ENCODE measurements at regions not wholly inside any gene's neighbourhood (a gene's known extent, or its start where the extent isn't known, plus 50 kb on each side); places are given as distances from the start of the nearest gene placed in this dataset.

- H3K27me3 ChIP-seq, result no peaks in the 10 kb centered on the region
- 87 to 89% methylated on average over 6 of the region's 6 CpGs for WGBS, 2 donors
- H3K27ac ChIP-seq, result no peak overlapping the region
- intact Hi-C loops (cut with DNase I), result no loop called here
- no peaks in the 10 kb centered on the region for H3K4me1 ChIP-seq
- H3K9me3 ChIP-seq, result no peaks in the 10 kb centered on the region
- H3K4me3 ChIP-seq, result no peak overlapping the region
- no peaks in the 10 kb centered on the region for H3K36me3 ChIP-seq
- no peak for TF ChIP-seq EP300 (IDR thresholded peaks at IDR 0.05)
- no peak for TF ChIP-seq POLR2A (IDR thresholded peaks at IDR 0.05)
- no peak for TF ChIP-seq CTCF (IDR thresholded peaks at IDR 0.05)
- no peak for TF ChIP-seq POLR2AphosphoS5 (IDR thresholded peaks at IDR 0.05)
- DNase-seq, result no peak
These were observed 229.6 kb upstream of the ESRRG start for GRCh38 chr1:216952864-216953263.

- Histone ChIP-seq H3K9me3 (no peaks in the 10 kb centered on the region), H3K4me1 (no peaks in the 10 kb centered on the region), H3K27ac (no peak overlapping the region), H3K36me3 (no peaks in the 10 kb centered on the region), H3K4me3 (no peak overlapping the region), H3K27me3 (no peaks in the 10 kb centered on the region)
- no peak for TF ChIP-seq POLR2AphosphoS5 (IDR thresholded peaks at IDR 0.05)
- no peak for TF ChIP-seq CTCF (IDR thresholded peaks at IDR 0.05)
- no peak for TF ChIP-seq POLR2A (IDR thresholded peaks at IDR 0.05)
- no peak for TF ChIP-seq EP300 (IDR thresholded peaks at IDR 0.05)
- intact Hi-C loops (cut with DNase I), result no loop called here
- 64 to 78% methylated on average over 2 of the region's 2 CpGs for WGBS, 2 donors
- DNase-seq, result no peak
These were observed 222.4 kb upstream of the ESRRG start for GRCh38 chr1:216945538-216946080.

- Histone ChIP-seq H3K27me3 (no peaks in the 10 kb centered on the region), H3K27ac (no peak overlapping the region), H3K4me3 (no peak overlapping the region), H3K36me3 (no peaks in the 10 kb centered on the region), H3K9me3 (no peaks in the 10 kb centered on the region), H3K4me1 (no peaks in the 10 kb centered on the region)
- no peak for DNase-seq
- 75 to 86% methylated on average over 4 of the region's 4 CpGs for WGBS, 2 donors
- intact Hi-C loops (cut with DNase I), result no loop called here
- TF ChIP-seq CTCF (IDR thresholded peaks at IDR 0.05) (no peak), POLR2AphosphoS5 (IDR thresholded peaks at IDR 0.05) (no peak), POLR2A (IDR thresholded peaks at IDR 0.05) (no peak)
These were observed 221.8 kb upstream of the ESRRG start for GRCh38 chr1:216944864-216945510.

- Histone ChIP-seq H3K9me3 (no peaks in the 10 kb centered on the region), H3K27me3 (no peaks in the 10 kb centered on the region), H3K4me3 (no peak overlapping the region), H3K4me1 (no peaks in the 10 kb centered on the region), H3K36me3 (no peaks in the 10 kb centered on the region), H3K27ac (no peak overlapping the region)
- DNase-seq, result no peak
- TF ChIP-seq POLR2A (IDR thresholded peaks at IDR 0.05) (no peak), CTCF (IDR thresholded peaks at IDR 0.05) (no peak), EP300 (IDR thresholded peaks at IDR 0.05) (no peak), POLR2AphosphoS5 (IDR thresholded peaks at IDR 0.05) (no peak)
- intact Hi-C loops (cut with DNase I), result no loop called here
- whole genome bisulfite sequencing, 2 donors, result 13 to 27% methylated on average over 1 of the region's 1 CpG
These were observed 214.3 kb upstream of the ESRRG start for GRCh38 chr1:216937491-216937890.

- no peak for DNase-seq
- Histone ChIP-seq H3K9me3 (no peaks in the 10 kb centered on the region), H3K4me1 (no peaks in the 10 kb centered on the region), H3K36me3 (no peaks in the 10 kb centered on the region), H3K27ac (no peak overlapping the region), H3K27me3 (no peaks in the 10 kb centered on the region), H3K4me3 (no peak overlapping the region)
- WGBS, 2 donors, result 86 to 93% methylated on average over 1 of the region's 1 CpG
- intact Hi-C loops (cut with DNase I), result no loop called here
- TF ChIP-seq POLR2AphosphoS5 (IDR thresholded peaks at IDR 0.05), result no peak
- TF ChIP-seq EP300 (IDR thresholded peaks at IDR 0.05), result no peak
- no peak for TF ChIP-seq CTCF (IDR thresholded peaks at IDR 0.05)
- TF ChIP-seq POLR2A (IDR thresholded peaks at IDR 0.05), result no peak
These were observed 213.6 kb upstream of the ESRRG start for GRCh38 chr1:216936779-216937178.
